ENCODE measurements at regions not wholly inside any gene's neighbourhood (a gene's known extent, or its start where the extent isn't known, plus 50 kb on each side); places are given as distances from the start of the nearest gene placed in this dataset.

- no peak overlapping the region for H3K4me3 ChIP-seq (ENCODE audit: low read depth, low read length)
- in situ Hi-C loops (cut with HindIII; ENCODE audit: low sequenced_read_pairs), result no loop called here
- DNase-seq (ENCODE audit: low read depth, low spot score), result no peak
- no peak for TF ChIP-seq CTCF (IDR thresholded peaks at IDR 0.05; ENCODE audit: low read depth, low read length)
Observed at GRCh38 chr22:46026899-46027210, 49.9 kb upstream of the WNT7B start.

GRCh38 chr22:46027211-46028105, 50.5 kb upstream of the WNT7B start:
- DNase-seq (ENCODE audit: low read depth, low spot score), result no peak
- in situ Hi-C loops (cut with HindIII; ENCODE audit: low sequenced_read_pairs), result no loop called here
- no peak for TF ChIP-seq CTCF (IDR thresholded peaks at IDR 0.05; ENCODE audit: low read depth, low read length)
- H3K4me3 ChIP-seq (ENCODE audit: low read depth, low read length), result no peak overlapping the region

DNA sequence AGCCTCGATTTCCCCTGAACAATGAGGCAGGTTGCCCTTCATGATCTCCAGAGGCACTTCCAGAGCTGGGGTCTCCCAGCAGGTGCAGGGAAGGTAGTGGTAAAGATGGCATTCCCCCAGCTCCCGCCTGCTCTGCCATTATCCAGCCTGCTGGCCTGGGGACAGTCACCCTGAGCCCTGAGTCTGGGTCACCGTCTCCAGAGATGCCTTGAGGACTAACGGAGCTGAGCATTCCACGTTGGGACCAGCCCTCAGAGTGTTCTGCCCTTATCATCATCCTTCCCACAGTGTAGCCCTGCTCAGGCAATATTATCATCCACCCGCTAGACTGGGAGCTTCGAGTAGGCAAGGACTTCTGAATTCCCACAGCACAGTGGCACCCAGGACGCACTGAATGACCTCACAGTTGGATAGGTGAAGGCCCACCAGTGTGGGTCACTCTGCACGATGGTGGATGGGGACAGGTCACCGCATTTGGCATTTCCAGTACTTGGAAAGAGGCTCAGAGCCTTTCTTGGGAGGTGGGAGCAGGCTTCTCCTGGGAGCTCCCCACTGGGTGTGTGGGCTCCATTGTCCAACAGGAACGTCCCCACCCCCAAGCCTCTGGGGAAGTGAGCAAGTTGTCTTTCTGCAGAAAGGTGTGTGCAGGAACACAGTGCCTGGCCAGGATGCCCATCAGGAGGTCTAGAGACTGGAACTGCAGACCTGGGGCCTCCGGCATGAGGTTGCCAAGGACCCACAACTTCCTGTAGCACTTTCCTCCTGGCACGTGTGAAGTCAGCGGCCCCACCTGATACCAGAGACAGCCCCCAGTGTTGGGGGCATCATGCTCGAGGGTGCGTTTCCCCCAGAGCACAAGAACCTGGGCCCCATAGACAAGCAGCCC, 51.4 kb upstream of the WNT7B start:
- no peak for TF ChIP-seq CTCF (IDR thresholded peaks at IDR 0.05; ENCODE audit: low read depth, low read length)
- in situ Hi-C loops (cut with HindIII; ENCODE audit: low sequenced_read_pairs), result no loop called here
- no peak for DNase-seq (ENCODE audit: low read depth, low spot score)
- no peak overlapping the region for H3K4me3 ChIP-seq (ENCODE audit: low read depth, low read length)

GRCh38 chr22:46029036-46029435, 52.1 kb upstream of the WNT7B start:
- no peak for DNase-seq (ENCODE audit: low read depth, low spot score)
- in situ Hi-C loops (cut with HindIII; ENCODE audit: low sequenced_read_pairs), result no loop called here
- no peak for TF ChIP-seq CTCF (IDR thresholded peaks at IDR 0.05; ENCODE audit: low read depth, low read length)
- no peak overlapping the region for H3K4me3 ChIP-seq (ENCODE audit: low read depth, low read length)

DNA sequence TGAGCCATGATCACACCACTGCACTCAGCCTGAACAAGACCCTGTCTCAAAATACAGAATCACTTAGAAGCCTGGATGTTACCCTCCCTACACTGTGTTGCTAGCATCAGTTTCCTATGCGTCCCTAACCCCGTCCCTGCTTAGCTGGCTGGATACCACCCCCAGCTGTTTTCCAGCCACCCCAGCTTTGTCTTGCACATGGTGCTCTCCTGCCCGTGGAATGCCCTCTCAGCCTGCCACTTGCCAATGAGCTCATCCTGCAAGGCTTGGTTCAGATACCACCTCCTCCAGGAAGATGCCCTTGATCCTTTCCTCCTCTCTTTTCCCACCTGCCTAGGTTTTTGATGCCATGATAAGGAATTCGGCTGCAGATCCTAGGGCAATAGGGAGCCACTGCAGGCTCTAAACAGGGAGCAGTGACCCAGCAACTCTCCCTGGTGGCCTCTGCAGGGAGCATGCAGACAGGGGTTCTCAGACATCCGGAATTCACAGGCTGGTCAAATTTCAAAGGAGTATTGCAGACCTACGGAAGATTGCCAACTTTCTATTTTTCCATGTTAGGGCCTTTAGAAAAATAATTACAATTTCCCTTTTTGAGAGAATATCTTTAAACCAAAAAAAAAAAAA, 52.7 kb upstream of the WNT7B start:
- TF ChIP-seq CTCF (IDR thresholded peaks at IDR 0.05; ENCODE audit: low read depth, low read length), result no peak
- in situ Hi-C loops (cut with HindIII; ENCODE audit: low sequenced_read_pairs), result no loop called here
- no peak overlapping the region for H3K4me3 ChIP-seq (ENCODE audit: low read depth, low read length)
- no peak for DNase-seq (ENCODE audit: low read depth, low spot score)

DNA sequence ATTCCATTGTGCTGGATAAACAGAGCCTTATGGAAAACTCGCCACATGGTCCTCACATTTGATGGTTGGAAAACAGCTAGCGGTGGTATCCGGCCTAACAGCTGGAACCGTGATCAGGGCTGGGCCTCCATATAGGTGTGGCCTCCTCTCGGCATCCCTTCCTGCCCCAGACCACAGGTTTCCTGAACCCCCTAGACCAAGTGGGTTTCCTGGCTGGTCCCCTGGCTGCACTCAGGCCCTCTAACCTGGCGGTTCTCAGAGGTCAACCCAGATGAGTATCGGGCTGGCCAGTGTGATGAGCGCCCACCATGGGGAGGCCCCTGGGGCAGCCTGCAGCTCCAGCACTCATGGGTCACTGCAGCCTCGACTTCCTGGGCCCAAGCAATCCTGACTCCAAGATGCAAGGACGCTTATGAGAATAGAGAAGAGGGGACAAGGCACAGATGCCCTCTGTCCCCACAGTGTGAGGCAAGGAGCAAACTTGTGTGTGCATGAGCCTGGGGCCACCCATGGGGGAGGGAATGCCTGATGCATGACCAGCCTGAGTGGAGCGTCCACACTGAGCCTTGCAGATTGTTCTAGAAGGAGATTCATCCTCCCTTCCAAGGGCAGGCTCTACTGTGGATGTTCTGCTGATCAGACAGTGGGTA, 53.4 kb upstream of the WNT7B start:
- TF ChIP-seq CTCF (IDR thresholded peaks at IDR 0.05; ENCODE audit: low read depth, low read length), result no peak
- no peak for DNase-seq (ENCODE audit: low read depth, low spot score)
- in situ Hi-C loops (cut with HindIII; ENCODE audit: low sequenced_read_pairs), result no loop called here
- no peak overlapping the region for H3K4me3 ChIP-seq (ENCODE audit: low read depth, low read length)
